ENCODE measurements at regions not wholly inside any gene's neighbourhood (a gene's known extent, or its start where the extent isn't known, plus 50 kb on each side); places are given as distances from the start of the nearest gene placed in this dataset.

GRCh38 chr17:34527908-34528470 lies 51.4 kb upstream of the TMEM132E start:
- no peak for DNase-seq (ENCODE audit: extremely low read depth in 1 of 11, low read depth in 9 of 11, low spot score in 4 of 11)

GRCh38 chr17:34527136-34527907 lies 52.1 kb upstream of the TMEM132E start:
- no peak for DNase-seq (ENCODE audit: extremely low read depth in 1 of 11, low read depth in 9 of 11, low spot score in 4 of 11)

- DNase-seq (ENCODE audit: extremely low read depth in 1 of 11, low read depth in 9 of 11, low spot score in 4 of 11): no peak
Measured at GRCh38 chr17:34525651-34526050, 53.7 kb upstream of the TMEM132E start.

DNA sequence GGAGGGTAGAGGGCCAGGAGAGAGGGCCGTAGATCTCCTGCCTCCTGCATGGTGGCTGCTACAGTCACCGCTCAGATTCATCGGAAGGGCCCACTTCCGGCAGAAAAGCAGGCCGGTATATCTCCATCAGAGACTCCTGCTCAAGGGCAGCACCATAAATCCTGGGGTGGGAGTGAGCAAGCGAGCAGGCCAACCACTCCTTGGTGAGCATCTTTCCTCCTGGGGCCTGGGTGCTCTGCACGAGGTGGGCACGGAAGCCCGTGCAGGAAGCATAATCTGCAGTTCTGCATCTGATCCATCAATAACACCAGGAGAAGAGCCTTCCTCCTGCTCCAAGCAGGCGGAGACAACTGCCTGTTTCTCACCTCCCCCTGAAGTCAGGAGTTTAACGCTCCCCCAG lies 57.4 kb upstream of the TMEM132E start:
- no peak for DNase-seq (ENCODE audit: extremely low read depth in 1 of 11, low read depth in 9 of 11, low spot score in 4 of 11)

DNA sequence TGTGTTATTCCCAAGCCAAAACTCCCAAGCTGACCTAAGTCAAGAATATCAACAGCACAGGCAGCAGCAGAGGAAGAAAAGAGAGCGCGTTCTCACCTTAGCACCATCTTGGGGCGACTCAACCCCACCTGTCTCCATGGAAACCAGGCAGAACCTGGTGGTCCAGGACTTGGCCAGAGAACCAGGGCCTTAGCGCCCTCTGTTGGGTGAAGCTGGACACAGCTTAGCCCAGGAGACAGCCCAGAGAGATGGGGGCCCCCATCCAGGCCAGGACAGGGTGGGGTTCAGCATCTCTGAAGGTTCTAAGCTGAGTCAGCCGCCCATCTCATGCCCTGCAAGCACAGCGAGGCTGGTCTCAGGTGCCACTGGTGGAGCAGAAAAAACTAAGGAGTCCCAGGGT lies 60.1 kb upstream of the TMEM132E start:
- no peak for DNase-seq (ENCODE audit: extremely low read depth in 1 of 11, low read depth in 9 of 11, low spot score in 4 of 11)

DNA sequence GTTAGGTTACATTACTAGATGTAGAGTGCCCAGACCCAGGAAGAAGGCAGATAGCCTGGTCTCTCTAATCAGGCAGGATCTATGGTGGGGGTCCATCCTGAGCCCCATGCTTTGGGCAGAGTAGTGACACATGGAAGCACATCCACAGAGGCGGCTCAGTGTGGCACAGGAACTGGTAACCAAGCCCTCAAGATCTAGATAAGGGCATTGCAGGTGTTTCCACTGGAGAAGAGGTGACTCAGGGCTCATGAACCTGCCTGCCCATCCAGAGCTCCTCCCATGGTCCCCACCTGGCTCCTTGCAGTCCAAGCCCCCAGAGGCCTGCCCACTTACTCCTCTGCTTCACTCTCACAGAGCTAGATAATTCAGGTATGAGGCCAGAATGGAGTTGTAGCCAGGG lies 62.0 kb upstream of the TMEM132E start:
- DNase-seq (ENCODE audit: extremely low read depth in 1 of 11, low read depth in 9 of 11, low spot score in 4 of 11): no peak

GRCh38 chr17:34511931-34512330 lies 67.5 kb upstream of the TMEM132E start:
- no peak for DNase-seq (ENCODE audit: extremely low read depth in 1 of 11, low read depth in 9 of 11, low spot score in 4 of 11)

- DNase-seq (ENCODE audit: extremely low read depth in 1 of 11, low read depth in 9 of 11, low spot score in 4 of 11): no peak
Measured at GRCh38 chr17:34511265-34511664, 68.1 kb upstream of the TMEM132E start.

DNA sequence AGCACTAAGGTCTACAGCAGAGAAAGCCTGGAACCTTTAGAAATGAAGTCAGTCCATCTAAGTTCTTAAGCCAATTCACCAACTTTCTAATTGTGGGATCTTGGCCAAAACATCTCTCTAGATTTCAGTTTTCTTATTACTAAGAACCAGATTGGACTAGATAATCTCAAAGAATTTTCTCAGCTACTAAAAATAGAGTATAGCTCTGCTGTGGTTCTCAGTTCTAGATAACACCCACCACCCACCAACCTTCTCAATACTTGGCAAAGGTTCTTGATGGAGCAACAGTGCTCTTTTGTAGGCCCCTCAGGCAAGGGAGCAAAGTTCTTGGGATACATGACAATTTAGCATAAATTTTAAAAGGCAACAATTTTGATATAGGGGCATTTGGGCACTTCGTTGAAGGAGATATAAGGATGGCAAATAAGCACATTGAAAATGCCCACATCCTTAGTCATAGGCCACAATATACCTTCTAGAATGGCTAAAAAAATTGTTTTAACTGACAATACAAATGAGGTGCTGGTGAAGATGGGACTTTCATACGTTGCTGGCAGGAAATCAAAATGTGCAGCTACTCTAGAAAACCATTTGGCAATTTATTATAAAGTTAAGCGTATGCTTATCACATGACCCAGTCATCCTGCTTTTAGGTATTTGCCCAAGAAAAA lies 74.4 kb upstream of the TMEM132E start:
- no peak for DNase-seq (ENCODE audit: extremely low read depth in 1 of 11, low read depth in 9 of 11, low spot score in 4 of 11)

GRCh38 chr17:34503528-34504195 lies 75.7 kb upstream of the TMEM132E start:
- DNase-seq (ENCODE audit: extremely low read depth in 1 of 11, low read depth in 9 of 11, low spot score in 4 of 11): no peak

DNA sequence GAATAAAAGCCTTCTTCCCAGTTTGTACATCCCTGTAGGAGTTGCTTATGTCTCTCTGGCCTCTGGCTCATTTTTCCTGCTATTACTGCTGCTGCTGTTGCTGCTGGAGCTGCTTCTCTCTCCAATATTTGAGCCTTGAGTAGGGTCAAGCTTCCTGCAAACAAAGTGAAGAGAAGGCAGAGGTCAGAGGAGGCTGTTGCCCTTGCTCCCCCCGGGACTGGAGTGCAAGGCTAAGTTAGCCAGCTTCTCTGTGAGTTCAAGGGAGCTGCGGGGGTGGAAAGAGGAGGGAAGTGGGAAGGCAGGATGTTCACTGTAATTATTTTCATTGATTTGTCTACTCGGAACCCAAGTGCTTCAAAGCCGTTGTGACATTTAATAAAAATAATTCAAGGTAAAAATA lies 77.0 kb upstream of the TMEM132E start:
- DNase-seq (ENCODE audit: extremely low read depth in 1 of 11, low read depth in 9 of 11, low spot score in 4 of 11): no peak

DNA sequence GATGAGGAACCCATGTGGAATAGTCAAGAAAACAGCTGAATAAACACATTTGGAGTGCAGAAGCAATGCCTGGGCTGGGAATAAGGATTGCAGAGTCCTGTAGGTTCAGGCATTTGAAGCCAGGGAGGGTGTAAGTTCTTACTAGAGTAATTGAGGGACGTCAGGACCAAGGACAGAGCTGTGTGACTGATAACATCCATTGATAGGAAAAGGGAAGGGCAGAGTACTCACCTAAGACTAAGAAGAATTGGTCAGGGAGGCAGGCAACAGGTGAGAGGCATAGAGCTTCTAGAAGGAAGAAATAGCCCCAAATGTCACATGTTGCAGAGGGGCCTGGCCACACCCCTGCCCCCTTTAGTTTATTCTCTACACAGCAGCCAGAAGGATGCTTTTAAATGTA lies 79.8 kb upstream of the TMEM132E start:
- peak; percentile 25 to 62 (median 47) for DNase-seq (ENCODE audit: extremely low read depth in 1 of 11, low read depth in 9 of 11, low spot score in 4 of 11)

- DNase-seq (ENCODE audit: extremely low read depth in 1 of 11, low read depth in 9 of 11, low spot score in 4 of 11): no peak
Measured at GRCh38 chr17:34493917-34494316, 85.5 kb upstream of the TMEM132E start.

GRCh38 chr17:34487626-34488025 lies 91.8 kb upstream of the TMEM132E start:
- no peak for DNase-seq (ENCODE audit: extremely low read depth in 1 of 11, low read depth in 9 of 11, low spot score in 4 of 11)

DNA sequence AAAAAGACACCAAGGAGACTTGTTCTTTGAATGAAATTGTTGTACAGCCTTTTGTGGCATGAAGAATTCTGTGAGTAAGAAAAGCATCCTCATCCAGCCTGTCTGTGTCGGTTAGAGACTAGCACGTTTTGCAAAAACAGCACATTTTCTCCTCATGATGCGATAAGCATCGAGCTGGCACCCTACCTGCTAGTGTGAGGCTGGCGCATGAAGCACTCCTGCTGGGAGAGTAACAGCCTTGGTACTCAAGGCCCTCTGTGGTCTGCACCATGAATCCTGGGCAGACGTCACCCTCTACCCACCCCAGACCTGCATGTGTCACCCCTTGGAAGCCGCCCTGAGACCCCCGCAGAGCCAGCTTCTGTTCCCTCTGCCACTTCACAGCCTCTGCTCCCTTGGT lies 92.6 kb upstream of the TMEM132E start:
- DNase-seq (ENCODE audit: extremely low read depth in 1 of 11, low read depth in 9 of 11, low spot score in 4 of 11): no peak

GRCh38 chr17:34485999-34486398 lies 93.4 kb upstream of the TMEM132E start:
- no peak for DNase-seq (ENCODE audit: extremely low read depth in 1 of 11, low read depth in 9 of 11, low spot score in 4 of 11)

- DNase-seq (ENCODE audit: extremely low read depth in 1 of 11, low read depth in 9 of 11, low spot score in 4 of 11): no peak
Measured at GRCh38 chr17:34484193-34484733, 95.1 kb upstream of the TMEM132E start.

- no peak for DNase-seq (ENCODE audit: extremely low read depth in 1 of 11, low read depth in 9 of 11, low spot score in 4 of 11)
Measured at GRCh38 chr17:34482730-34483129, 96.7 kb upstream of the TMEM132E start.

DNA sequence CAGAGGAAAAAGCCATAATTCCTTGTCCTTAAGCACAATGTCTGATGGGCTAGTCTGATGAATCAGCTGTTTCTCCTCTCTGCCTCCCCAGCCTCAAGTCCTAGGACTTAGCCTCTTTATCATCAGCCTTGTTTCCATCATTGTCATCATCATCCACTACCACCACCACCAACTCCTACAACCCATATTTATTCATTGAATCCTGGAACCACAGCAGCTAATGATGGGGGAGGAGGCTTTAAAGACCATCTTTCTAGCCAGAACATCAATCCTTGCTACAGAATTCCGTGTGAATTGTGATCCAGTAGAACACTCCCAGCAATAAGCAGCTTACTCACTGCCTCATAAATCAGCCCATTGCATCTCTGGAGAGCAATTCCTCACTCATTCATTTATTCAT lies 97.6 kb upstream of the TMEM132E start:
- no peak for DNase-seq (ENCODE audit: extremely low read depth in 1 of 11, low read depth in 9 of 11, low spot score in 4 of 11)

DNA sequence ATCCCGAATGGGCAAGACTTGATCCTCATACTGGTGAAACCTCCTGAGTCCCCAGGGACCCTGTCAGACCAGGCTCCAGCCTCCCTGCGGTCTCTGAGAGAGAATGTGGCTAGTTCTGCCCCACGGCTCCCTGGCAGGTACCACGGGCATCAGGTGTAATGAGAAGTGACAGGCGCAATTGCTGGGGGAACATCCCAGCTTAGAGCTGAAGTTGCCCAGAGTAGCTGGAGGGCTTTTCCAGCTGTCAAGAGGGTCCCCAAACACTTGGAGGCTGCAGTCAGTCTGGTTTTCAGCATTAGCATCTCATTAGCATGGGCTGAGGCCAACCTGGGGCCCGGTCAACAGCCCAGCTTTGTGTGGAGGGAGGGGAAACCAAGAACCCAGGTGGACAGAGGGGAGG lies 100.0 kb upstream of the TMEM132E start:
- DNase-seq (ENCODE audit: extremely low read depth in 1 of 11, low read depth in 9 of 11, low spot score in 4 of 11): no peak
